SU-DHL-6 (cell line): ENCODE measurements at regions not wholly inside any gene's neighbourhood (a gene's known extent, or its start where the extent isn't known, plus 50 kb on each side); places are given as distances from the start of the nearest gene placed in this dataset.
"Not testable (repeated sequence)": the region's sequence is repeated elsewhere in the genome, so short reads cannot be mapped to it uniquely, and the experiment has no call there.

Experiments
- H2AFZ ChIP-seq: fragments of 200-600 bp; sonication (generic); 2 replicates; pipeline ENCODE4 v1.6.1; 2014; ENCODE audit warnings: low read depth, mild to moderate bottlenecking, moderate library complexity, mixed read lengths, antibody characterized with exemption, low read length; ENCODE audit not compliant: severe bottlenecking
- H3F3A ChIP-seq: fragments of 200-600 bp; shearing (Covaris generic); 2 replicates; pipeline ENCODE4 v1.6.0; 2016; ENCODE audit warnings: antibody characterized with exemption, mild to moderate bottlenecking; ENCODE audit not compliant: insufficient read depth
- H3K27ac ChIP-seq: fragments of 200-600 bp; sonication (generic); 2 replicates; pipeline ENCODE4 v1.5.1; 2016; ENCODE audit warnings: low read depth, mild to moderate bottlenecking, low read length, moderate library complexity, mixed read lengths
- H3K27me3 ChIP-seq: fragments of 200-600 bp; sonication (generic), shearing (Covaris generic); 2 replicates; pipeline ENCODE4 v1.6.0; 2014; ENCODE audit warnings: mild to moderate bottlenecking, low read length
- H3K36me3 ChIP-seq: fragments of 200-600 bp; sonication (generic); 2 replicates; pipeline ENCODE4 v1.6.1; 2014; ENCODE audit warnings: mild to moderate bottlenecking, low read length, mixed read lengths
- H3K4me2 ChIP-seq: fragments of 300-600, 200-600 bp; shearing (Covaris generic), sonication (generic); 2 replicates; pipeline ENCODE4 v1.6.0; 2014; ENCODE audit warnings: low read length, low read depth, mild to moderate bottlenecking; ENCODE audit not compliant: poor library complexity, severe bottlenecking
- H3K4me3 ChIP-seq: fragments of 200-600 bp; sonication (generic); 2 replicates; pipeline ENCODE4 v1.5.1; 2014; ENCODE audit warnings: antibody characterized with exemption, low read length, mild to moderate bottlenecking, mixed read lengths; ENCODE audit not compliant: insufficient read depth, poor library complexity, severe bottlenecking
- H3K79me2 ChIP-seq: fragments of 200-600 bp; sonication (generic); 2 replicates; pipeline ENCODE4 v1.6.1; 2014; ENCODE audit warnings: mild to moderate bottlenecking, low read length, moderate library complexity; ENCODE audit not compliant: insufficient read depth
- H3K9ac ChIP-seq: fragments of 200-600 bp; sonication (generic); 2 replicates; pipeline ENCODE4 v1.7.0; 2014; ENCODE audit warnings: mild to moderate bottlenecking, low read length
- H3K9me2 ChIP-seq: fragments of 200-600 bp; sonication (generic); replicated peaks from 2 replicates; pipeline ENCODE4 v1.6.1; 2014; ENCODE audit warnings: low read length; ENCODE audit not compliant: insufficient read depth
- H3K9me3 ChIP-seq: fragments of 200-600 bp; sonication (generic); 2 replicates; pipeline ENCODE4 v1.6.1; 2014; ENCODE audit warnings: low read length, mixed read lengths; ENCODE audit not compliant: insufficient read depth
- H4K20me1 ChIP-seq: fragments of 200-600 bp; sonication (generic); 2 replicates; pipeline ENCODE4 v1.6.1; 2014; ENCODE audit warnings: low read depth, mild to moderate bottlenecking, antibody characterized with exemption, low read length, moderate library complexity, mixed read lengths
- CTCF ChIP-seq: fragments of 200-600 bp; sonication (generic); IDR thresholded peaks from one replicate; pipeline ENCODE4 v1.5.1; 2017; ENCODE audit warnings: antibody characterized with exemption, mild to moderate bottlenecking, low read length, moderate library complexity; ENCODE audit not compliant: insufficient read depth, poor library complexity, severe bottlenecking
- EZH2phosphoT487 ChIP-seq: fragments of 200-600 bp; sonication (generic), shearing (Covaris generic); conservative IDR thresholded peaks from 2 replicates; pipeline ENCODE4 v1.6.1; 2018; ENCODE audit warnings: mild to moderate bottlenecking, antibody characterized with exemption, low read length, moderate library complexity, mixed read lengths

- H4K20me1 ChIP-seq: no peaks in the 10 kb centered on the region
These were observed 187.7 kb upstream of the TAPT1 start for GRCh38 chr4:16413814-16414555.

GRCh38 chr4:16411501-16412085, 185.3 kb upstream of the TAPT1 start:
- Histone ChIP-seq H3F3A (no peaks in the 10 kb centered on the region), H3K36me3 (no peaks in the 10 kb centered on the region), H3K9me2 (no peaks in the 10 kb centered on the region), H3K79me2 (no peaks in the 10 kb centered on the region), H4K20me1 (no peaks in the 10 kb centered on the region), H3K27ac (no peak overlapping the region), H3K9me3 (no peaks in the 10 kb centered on the region), H2AFZ (no peak overlapping the region), H3K27me3 (no peaks in the 10 kb centered on the region), H3K9ac (no peak overlapping the region), H3K4me2 (no peak overlapping the region), H3K4me3 (no peak overlapping the region)
- TF ChIP-seq CTCF (no peak), EZH2phosphoT487 (no peak)

More at GRCh38 chr4:16413814-16414555, 187.7 kb upstream of the TAPT1 start:
- no peaks in the 10 kb centered on the region for H3K9me2 ChIP-seq
- no peaks in the 10 kb centered on the region for H3K36me3 ChIP-seq
- no peak overlapping the region for H3K4me3 ChIP-seq
- H3F3A ChIP-seq: no peaks in the 10 kb centered on the region
- H3K9ac ChIP-seq: no peak overlapping the region
- H3K4me2 ChIP-seq: no peak overlapping the region
- H3K79me2 ChIP-seq: no peaks in the 10 kb centered on the region
- H3K27ac ChIP-seq: no peak overlapping the region
- no peak for TF ChIP-seq CTCF
- no peak for TF ChIP-seq EZH2phosphoT487
- H2AFZ ChIP-seq: no peak overlapping the region
- H3K9me3 ChIP-seq: no peaks in the 10 kb centered on the region
- no peaks in the 10 kb centered on the region for H3K27me3 ChIP-seq

GRCh38 chr4:16393216-16393615, 166.9 kb upstream of the TAPT1 start:
- not testable (repeated sequence) for H4K20me1 ChIP-seq, H3F3A ChIP-seq, H3K4me2 ChIP-seq, H3K27me3 ChIP-seq, H3K79me2 ChIP-seq, H2AFZ ChIP-seq, H3K27ac ChIP-seq, H3K9me3 ChIP-seq, H3K4me3 ChIP-seq, H3K9ac ChIP-seq, H3K36me3 ChIP-seq, H3K9me2 ChIP-seq

GRCh38 chr4:16391196-16391595, 164.9 kb upstream of the TAPT1 start:
- no peak overlapping the region for H3K4me2 ChIP-seq
- no peaks in the 10 kb centered on the region; the same call in 1 of the 2 replicates for H3K9me3 ChIP-seq
- no peaks in the 10 kb centered on the region for H3F3A ChIP-seq
- no peak overlapping the region for H3K27ac ChIP-seq
- H4K20me1 ChIP-seq: no peaks in the 10 kb centered on the region
- H3K4me3 ChIP-seq: no peak overlapping the region
- H3K36me3 ChIP-seq: no peaks in the 10 kb centered on the region
- H3K9me2 ChIP-seq: no peaks in the 10 kb centered on the region
- no peak overlapping the region for H2AFZ ChIP-seq
- no peaks in the 10 kb centered on the region; the same call in 1 of the 2 replicates for H3K27me3 ChIP-seq
- no peaks in the 10 kb centered on the region for H3K79me2 ChIP-seq
- H3K9ac ChIP-seq: no peak overlapping the region
- TF ChIP-seq CTCF (no peak), EZH2phosphoT487 (no peak)
